Right ventricle myocardium inferior (tissue), 1 donor: ENCODE measurements at regions not wholly inside any gene's neighbourhood (a gene's known extent, or its start where the extent isn't known, plus 50 kb on each side); places are given as distances from the start of the nearest gene placed in this dataset.
"Not testable (repeated sequence)": the region's sequence is repeated elsewhere in the genome, so short reads cannot be mapped to it uniquely, and the experiment has no call there.

ENCODE experiments used
- ATAC-seq: fragments of 200-7000 bp; cut with Tn5 transposase; one replicate; pipeline ENCODE4 v1.9.1; 2020; ENCODE audit warnings: mild to moderate bottlenecking, moderate library complexity
- DNase-seq: peaks from one replicate; pipeline ENCODE4 v3.0.0; 2021; ENCODE audit errors: missing footprints
- intact Hi-C: fragments of 100-400 bp; cut with DNase I; formaldehyde crosslinking; loops from one replicate; pipeline ENCODE4 v1.11.0; 2022
- donor health status: DM: no; HTN: yes; CAD: no; lungs with severe emphysema.

DNA sequence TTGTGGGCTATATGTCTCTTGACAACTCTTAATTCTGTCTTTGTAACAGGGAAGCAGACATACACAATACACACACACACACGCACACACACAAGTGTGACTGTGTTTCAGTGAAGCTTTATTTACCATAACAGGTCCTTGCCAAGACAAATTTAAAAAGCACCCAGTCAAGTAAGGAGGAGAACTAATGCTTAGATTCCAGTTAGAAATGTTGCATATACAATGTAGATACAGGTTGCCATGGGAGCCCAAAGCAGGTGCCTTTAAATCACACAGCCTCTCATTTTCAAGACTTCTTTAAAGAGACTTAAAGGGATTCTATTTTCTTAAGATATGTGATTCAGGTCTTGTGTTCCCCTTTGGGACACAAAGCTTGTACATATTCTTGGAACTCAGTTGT is 1551.9 kb downstream of the EFNB2 start:
- DNase-seq (no peak), ATAC-seq (no peak)
- intact Hi-C loops: no loop called here

DNA sequence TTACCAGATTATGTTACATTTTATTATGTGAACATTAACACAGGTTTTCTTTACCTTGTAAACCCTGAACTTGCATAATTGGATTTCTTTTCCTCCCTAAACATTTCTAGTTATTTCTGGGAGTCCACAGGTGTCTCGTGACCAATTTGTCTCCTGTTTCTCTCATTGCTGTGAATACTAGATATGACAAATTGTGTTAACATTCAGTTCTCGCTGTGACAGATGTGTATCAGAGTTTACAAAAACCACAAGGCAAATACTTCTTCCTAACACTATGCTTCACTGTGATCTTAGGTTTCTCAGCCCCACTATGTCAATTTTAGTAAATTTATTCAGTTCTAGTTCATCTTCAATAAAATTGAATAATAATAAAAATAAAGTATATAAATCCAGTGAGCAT is 1554.9 kb downstream of the EFNB2 start:
- no peak for DNase-seq
- ATAC-seq: no peak
- intact Hi-C loops: no loop called here

DNA sequence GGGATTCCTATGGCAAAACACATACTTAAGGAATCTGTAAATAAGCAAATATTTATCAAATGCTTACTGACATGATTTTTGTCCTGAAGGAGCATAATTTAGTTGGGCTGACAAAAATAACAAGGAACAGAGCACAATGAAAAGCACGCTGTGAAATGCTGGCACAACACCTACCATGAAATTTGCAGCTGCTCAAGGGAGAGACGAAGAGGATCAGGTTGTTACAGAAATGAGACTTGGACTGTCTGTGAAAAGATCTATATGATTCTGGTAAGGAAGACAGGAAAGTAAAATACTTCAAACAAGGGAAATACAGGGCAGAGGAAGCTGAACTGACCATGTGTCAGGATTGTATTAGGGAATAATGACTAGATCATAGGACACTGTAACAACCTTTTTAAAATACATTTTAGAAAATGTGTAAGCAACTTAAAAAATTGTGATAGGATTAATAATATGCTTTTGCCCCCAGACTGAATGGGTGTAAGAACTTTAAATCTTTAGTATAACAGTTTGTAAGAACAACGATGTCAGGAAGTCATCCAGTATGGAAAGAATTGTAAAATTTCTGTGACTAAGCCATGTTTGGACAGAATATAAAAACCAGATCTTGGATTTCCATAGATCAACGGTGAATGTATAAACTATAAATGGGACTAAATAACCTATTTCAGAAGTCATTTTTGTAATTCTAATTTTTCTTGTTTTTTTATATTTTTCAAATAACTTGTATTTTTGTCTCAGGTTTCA is 1556.0 kb downstream of the EFNB2 start:
- intact Hi-C loops: no loop called here
- DNase-seq (no peak), ATAC-seq (no peak)

DNA sequence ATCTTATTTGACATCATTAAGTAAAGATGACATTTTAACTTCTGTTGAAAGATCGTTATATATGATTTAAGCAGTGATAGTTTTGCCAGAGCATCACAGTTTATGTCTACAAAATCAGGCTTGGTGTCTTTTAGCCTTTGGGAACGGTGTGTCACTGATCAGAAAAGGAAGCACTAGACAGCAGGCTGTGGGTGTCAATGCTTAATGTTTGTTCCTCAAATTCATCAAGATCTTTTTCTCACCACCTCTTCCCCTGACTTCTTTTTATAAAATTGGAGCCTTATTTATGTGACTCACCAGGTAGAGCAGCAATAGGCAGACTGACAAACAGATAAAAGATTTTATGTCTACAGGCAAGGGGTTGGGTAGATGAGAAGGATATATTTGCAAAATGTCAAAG is 1558.5 kb downstream of the EFNB2 start:
- DNase-seq: no peak
- intact Hi-C loops: no loop called here
- no peak for ATAC-seq

- DNase-seq (no peak), ATAC-seq (no peak)
- intact Hi-C loops: no loop called here
Observed at GRCh38 chr13:104975272-104975671, 1560.2 kb downstream of the EFNB2 start.

GRCh38 chr13:104968876-104969275 is 1566.6 kb downstream of the EFNB2 start:
- no peak for ATAC-seq
- intact Hi-C loops: no loop called here
- no peak for DNase-seq

- intact Hi-C loops: no loop called here
- no peak for DNase-seq
- no peak for ATAC-seq
Observed at GRCh38 chr13:104967836-104968630, 1567.4 kb downstream of the EFNB2 start.

- intact Hi-C loops: no loop called here
- ATAC-seq: no peak
Observed at GRCh38 chr13:104967376-104967775, 1568.1 kb downstream of the EFNB2 start.

GRCh38 chr13:104962411-104962810 is 1573.1 kb downstream of the EFNB2 start:
- ATAC-seq: no peak

More at GRCh38 chr13:104967376-104967775, 1568.1 kb downstream of the EFNB2 start:
- DNase-seq: no peak

DNA sequence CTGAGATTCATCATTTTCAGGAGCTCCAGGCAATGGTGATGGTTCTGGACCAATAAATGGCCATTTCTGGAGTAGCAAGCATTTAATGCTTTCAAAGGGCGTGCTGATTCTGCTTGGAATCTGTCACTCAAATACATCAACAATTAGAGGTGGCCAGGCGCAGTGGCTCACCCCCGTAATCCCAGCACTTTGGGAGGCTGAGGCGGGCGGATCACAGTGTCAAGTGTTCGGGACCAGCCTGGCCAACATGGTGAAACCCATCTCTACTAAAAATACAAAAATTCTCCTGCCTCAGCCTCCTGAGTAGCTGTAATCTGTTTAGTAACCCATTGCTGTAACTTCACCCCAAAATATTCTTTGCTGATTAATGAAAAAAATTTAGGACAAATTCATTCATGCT is 1574.2 kb downstream of the EFNB2 start:
- intact Hi-C loops: no loop called here
- ATAC-seq: no peak
- DNase-seq: no peak

More at GRCh38 chr13:104962411-104962810, 1573.1 kb downstream of the EFNB2 start:
- no peak for DNase-seq
- intact Hi-C loops: no loop called here

DNA sequence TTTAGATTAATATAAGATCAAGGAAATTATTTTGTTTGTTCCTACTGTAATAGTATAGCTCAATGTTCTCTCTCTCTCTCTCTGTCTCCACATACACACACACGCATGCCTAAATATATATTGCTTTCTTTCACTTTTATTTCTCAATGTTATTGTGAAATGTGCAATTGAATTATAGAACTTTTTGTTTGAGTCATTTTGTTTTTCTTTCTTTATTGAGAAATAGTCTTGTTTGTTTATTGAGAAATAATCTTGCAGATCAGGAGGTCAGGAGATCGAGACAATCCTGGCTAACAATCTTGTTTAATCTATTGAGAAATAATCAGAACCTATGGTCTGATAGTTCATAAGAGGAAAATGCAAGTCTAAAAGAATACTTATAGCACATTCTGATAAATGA is 1581.3 kb downstream of the EFNB2 start:
- no peak for ATAC-seq
- DNase-seq: no peak
- intact Hi-C loops: no loop called here

DNA sequence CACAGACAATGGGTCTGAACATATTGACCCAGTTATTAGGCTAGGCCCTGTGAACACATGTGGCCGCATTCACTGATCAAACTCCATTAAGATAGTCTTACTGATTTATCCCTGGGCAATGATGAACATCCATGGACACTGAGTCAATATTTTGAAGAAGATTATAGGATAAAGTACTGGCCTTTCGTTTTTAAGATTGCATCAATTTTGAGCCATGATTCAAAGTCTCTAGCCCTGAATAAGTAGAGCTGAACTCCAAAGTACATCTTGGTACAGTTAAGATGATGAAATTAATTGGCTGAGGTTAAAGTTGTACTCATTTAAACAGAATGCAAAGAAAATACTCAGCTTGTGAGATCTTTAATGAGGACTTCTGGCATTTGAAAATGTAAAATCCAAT is 1581.9 kb downstream of the EFNB2 start:
- no peak for DNase-seq
- intact Hi-C loops: no loop called here
- ATAC-seq: no peak

DNA sequence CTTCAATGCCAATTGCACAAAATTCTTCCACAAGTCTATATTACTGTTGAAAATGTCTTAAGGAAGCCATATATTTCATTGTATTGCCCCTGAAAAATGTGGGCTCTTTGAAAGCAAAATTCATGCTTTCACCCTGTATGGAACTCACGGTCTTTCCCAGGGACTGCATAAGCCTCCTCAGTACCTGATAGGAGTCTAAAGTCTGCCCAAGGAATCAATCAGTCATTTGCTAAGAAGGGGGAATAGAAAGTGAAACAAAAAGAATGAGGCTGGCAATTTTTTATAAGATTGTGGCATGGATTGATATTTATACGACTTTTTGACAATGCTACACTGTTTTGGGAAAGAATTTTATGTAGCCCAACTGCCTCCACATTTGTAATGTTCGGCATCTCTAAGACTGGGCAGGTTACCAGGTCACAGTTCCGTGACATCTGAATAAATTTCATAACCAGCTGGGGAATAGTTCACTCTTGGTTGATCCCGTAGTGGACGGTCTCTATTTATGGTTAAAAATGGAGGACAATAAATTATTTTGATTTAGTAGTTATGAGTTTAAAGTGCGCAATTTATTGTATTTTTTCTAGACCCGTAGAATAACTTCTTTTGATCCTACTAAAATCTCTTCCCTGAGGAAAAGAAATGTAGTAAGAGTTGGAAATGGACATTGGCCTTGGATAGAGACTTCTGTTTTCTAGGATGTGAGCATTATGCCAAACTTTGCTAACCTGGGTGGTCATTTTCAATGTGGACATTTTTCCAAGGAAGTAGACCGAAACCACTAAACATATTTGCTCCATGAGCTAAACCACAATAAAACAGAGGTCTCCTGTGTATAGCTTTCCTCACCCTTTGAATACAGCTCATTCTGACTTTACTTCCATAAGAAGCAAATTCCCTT is 1585.4 kb downstream of the EFNB2 start:
- intact Hi-C loops: no loop called here
- no peak for ATAC-seq
- DNase-seq: no peak

DNA sequence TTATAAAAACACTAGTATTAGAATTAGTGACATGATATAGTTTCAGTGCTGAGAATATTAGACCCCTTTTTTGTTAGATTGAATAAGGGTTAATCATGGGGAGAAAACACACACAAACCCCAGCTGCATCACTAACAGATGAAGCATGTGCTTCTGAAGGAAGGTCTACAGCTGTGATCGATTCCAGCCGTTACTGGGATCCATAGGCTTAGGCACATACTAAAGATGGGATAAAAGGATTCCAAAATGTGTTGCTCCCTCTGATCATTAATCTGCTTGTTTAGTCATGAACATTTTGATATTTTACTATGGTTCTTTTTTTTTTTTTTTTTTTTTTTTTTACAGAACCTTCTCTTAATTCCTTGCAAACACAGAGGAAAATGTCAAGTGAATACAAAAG is 1591.3 kb downstream of the EFNB2 start:
- ATAC-seq (no peak), DNase-seq (no peak)
- intact Hi-C loops: no loop called here

GRCh38 chr13:104943331-104943730 is 1592.1 kb downstream of the EFNB2 start:
- intact Hi-C loops: no loop called here
- ATAC-seq (no peak), DNase-seq (no peak)

DNA sequence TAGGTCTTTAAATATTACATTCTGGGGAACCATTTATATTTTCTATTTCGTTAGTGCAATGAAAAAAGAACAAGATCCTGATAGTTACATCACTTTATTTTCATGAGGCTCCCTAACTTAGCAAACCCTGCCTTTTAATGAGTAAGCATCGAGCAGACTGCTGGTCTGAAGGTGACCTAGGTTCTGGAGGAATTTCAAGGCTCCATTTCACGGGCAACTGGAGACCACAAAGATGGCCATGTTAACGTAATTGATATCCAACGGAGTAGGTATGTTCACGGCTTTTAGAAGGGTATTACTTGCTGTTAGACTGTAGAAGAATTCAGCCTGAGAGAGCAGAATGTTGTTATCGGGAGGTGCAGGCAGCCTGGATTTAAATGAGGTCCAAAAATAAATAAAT is 1597.6 kb downstream of the EFNB2 start:
- no peak for ATAC-seq
- intact Hi-C loops: no loop called here
- no peak for DNase-seq

DNA sequence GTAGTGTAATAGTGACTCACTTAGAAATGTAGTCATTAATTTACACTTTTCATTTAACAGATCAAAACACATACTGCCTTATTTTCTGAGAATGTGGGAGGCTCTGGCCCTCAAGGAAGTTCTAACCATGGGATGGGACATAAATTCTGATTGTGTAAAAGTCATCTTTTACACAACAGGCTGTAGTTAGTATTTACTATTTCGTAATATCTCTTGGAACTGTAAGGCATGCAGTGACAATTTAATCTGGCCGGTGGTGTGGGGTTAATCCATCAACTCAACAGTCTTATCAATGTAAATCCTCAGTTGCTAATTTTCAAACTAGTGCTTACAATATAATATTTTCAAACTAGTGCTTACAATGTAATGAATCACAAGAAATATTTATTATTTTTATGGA is 1599.2 kb downstream of the EFNB2 start:
- no peak for DNase-seq
- ATAC-seq: no peak
- intact Hi-C loops: no loop called here

DNA sequence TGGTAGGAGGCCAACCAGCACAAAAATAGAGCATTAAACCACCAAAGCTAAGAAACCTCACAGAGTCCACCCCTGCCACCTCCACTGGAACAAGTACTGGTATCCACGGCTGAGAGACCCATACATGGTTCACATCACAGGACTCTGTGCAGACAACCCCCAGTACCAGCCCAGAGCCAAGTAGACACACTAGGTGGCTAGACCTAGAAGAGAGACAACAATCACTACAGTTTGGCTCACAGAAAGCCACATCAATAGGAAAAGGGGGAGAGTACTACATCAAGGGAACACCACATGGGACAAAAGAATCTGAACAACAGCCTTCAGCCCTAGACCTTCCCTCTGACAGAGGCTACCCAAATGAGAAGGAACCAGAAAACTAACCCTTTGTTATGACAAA is 1614.9 kb downstream of the EFNB2 start:
- ATAC-seq, DNase-seq, intact Hi-C loops: not testable (repeated sequence)

GRCh38 chr13:104920091-104920490 is 1615.4 kb downstream of the EFNB2 start:
- intact Hi-C loops: no loop called here
- no peak for ATAC-seq
- DNase-seq: no peak
